ENCODE measurements at regions not wholly inside any gene's neighbourhood (a gene's known extent, or its start where the extent isn't known, plus 50 kb on each side); places are given as distances from the start of the nearest gene placed in this dataset.

- Mint-ChIP-seq H3K9me3 (no peaks in the 10 kb centered on the region), H3K36me3 (ENCODE audit: low read depth) (no peaks in the 10 kb centered on the region), H3K4me1 (ENCODE audit: low read depth) (no peaks in the 10 kb centered on the region), H3K4me3 (no peak overlapping the region), H3K27ac (no peak overlapping the region), H3K27me3 (peaks cover 10% of the 10 kb centered on the region)
- DNase-seq (no peak), ATAC-seq (no peak)
- intact Hi-C loops (cut with micrococcal nuclease), result no loop called here
- TF ChIP-seq, protein P1, sequence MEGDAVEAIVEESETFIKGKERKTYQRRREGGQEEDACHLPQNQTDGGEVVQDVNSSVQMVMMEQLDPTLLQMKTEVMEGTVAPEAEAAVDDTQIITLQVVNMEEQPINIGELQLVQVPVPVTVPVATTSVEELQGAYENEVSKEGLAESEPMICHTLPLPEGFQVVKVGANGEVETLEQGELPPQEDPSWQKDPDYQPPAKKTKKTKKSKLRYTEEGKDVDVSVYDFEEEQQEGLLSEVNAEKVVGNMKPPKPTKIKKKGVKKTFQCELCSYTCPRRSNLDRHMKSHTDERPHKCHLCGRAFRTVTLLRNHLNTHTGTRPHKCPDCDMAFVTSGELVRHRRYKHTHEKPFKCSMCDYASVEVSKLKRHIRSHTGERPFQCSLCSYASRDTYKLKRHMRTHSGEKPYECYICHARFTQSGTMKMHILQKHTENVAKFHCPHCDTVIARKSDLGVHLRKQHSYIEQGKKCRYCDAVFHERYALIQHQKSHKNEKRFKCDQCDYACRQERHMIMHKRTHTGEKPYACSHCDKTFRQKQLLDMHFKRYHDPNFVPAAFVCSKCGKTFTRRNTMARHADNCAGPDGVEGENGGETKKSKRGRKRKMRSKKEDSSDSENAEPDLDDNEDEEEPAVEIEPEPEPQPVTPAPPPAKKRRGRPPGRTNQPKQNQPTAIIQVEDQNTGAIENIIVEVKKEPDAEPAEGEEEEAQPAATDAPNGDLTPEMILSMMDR (IDR thresholded peaks at IDR 0.05), result no peak
- POLR2A ChIA-PET, result no interaction called here
- CTCF ChIA-PET, result no interaction called here
These were observed 82.9 kb upstream of the ALDH1B1 start for GRCh38 chr9:38309324-38310195.

DNA sequence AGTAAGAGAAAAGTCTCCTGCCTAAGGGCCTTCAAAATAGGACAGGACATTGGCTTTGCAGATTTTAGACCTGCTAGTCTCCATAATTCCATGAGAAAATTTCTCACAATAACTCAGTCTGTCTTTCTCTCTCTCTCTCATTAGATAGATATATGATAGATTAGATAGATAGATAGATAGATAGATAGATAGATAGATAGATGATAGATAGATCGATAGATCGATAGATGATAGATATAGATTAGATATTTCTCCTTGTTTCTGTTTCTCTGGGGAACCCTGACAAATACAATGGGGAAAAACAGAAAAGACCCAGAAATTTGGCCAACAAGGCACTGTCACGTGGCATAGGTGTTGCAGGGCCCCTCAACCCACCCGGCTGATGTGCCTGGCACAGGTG lies 84.4 kb upstream of the ALDH1B1 start:
- Mint-ChIP-seq H3K36me3 (ENCODE audit: low read depth) (no peaks in the 10 kb centered on the region), H3K4me3 (no peak overlapping the region), H3K27ac (no peak overlapping the region), H3K4me1 (ENCODE audit: low read depth) (no peaks in the 10 kb centered on the region), H3K9me3 (no peaks in the 10 kb centered on the region), H3K27me3 (peaks cover 7% of the 10 kb centered on the region)
- ATAC-seq, result no peak
- TF ChIP-seq, protein P1 (IDR thresholded peaks at IDR 0.05), result no peak
- intact Hi-C loops (cut with micrococcal nuclease), result no loop called here
- ChIA-PET CTCF (no interaction called here), POLR2A (no interaction called here)
- no peak for DNase-seq

GRCh38 chr9:38306899-38307298 lies 85.6 kb upstream of the ALDH1B1 start:
- no peak overlapping the region for H3K27ac Mint-ChIP-seq
- peaks cover 2% of the 10 kb centered on the region for H3K27me3 Mint-ChIP-seq
- no peak overlapping the region for H3K4me3 Mint-ChIP-seq
- intact Hi-C loops (cut with micrococcal nuclease), result no loop called here
- TF ChIP-seq, protein P1 (IDR thresholded peaks at IDR 0.05), result no peak
- DNase-seq (no peak), ATAC-seq (no peak)
- H3K9me3 Mint-ChIP-seq, result no peaks in the 10 kb centered on the region
- ChIA-PET CTCF (no interaction called here), POLR2A (interaction anchor here (0.6 kb wide), 1 partner anchor 11 kb away, joined by 3 read pairs; no protein-coding TSS in a partner anchor)
- no peaks in the 10 kb centered on the region for H3K4me1 Mint-ChIP-seq (ENCODE audit: low read depth)
- H3K36me3 Mint-ChIP-seq (ENCODE audit: low read depth), result no peaks in the 10 kb centered on the region

DNA sequence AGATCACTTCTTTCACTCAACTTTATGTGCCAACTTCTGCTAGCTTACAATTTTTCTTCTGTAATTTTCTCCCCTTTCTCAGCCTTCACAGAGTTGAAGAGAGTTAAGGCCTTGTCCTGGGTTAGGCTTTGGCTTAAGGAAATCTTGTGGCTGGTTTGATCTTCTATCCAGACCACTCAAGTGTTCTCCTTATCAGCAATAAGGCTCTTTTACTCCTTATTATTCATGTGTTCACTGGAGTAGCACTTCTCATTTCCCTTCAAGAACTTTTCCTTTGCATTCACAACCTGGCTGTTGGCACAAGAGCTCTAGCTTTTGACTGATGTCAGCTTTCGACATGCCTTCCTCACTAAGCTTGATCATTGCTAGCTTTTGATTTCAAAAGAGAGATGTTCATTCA lies 86.9 kb upstream of the ALDH1B1 start:
- Mint-ChIP-seq H3K27me3 (peaks cover under 1% of the 10 kb centered on the region), H3K27ac (no peak overlapping the region), H3K9me3 (no peaks in the 10 kb centered on the region), H3K4me3 (no peak overlapping the region), H3K4me1 (ENCODE audit: low read depth) (no peaks in the 10 kb centered on the region), H3K36me3 (ENCODE audit: low read depth) (no peaks in the 10 kb centered on the region)
- ATAC-seq, result no peak
- TF ChIP-seq, protein P1 (IDR thresholded peaks at IDR 0.05), result no peak
- ChIA-PET POLR2A (interaction anchor here (0.7 kb wide), 1 partner anchor 31 kb away, joined by 3 read pairs; no protein-coding TSS in a partner anchor), CTCF (interaction anchor here (0.9 kb wide), 1 partner anchor 217 kb away, joined by 3 read pairs; no protein-coding TSS in a partner anchor)
- intact Hi-C loops (cut with micrococcal nuclease), result no loop called here
- no peak for DNase-seq

DNA sequence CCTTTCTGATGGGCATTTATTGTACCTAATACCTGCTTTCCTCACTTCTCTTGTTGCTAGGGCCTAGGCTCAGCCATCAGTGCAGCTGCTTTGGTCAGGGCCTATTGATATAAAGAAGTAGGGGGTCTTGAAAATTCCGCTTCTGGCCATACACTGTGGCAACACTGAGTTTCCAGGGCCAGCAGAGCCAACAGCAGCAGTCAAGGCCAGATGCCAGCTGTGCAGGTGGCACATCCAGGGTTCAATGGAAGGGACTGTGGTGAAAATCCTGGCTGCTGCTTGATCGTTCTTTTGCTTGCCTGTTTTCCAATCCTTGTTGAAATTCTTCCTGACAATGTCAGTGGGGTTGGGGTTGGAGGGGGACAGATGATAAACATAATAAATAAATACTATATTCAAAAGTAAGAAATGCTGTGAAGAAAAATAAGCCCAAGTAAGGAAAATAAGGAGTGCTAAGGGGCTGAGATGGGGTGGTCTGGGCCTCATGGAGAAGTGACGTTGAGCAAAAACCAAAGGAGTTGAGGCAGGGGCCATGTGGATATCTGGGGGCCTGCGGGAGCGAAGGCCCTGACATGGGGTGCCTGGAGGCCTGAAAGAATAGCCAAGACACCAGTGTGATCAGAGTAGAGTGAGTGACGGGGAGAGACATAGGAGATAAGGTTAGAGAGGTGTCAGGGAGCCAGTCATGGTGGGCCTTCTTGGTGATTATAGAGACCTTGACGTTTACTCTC lies 91.0 kb upstream of the ALDH1B1 start:
- TF ChIP-seq, protein P1 (IDR thresholded peaks at IDR 0.05), result no peak
- H3K4me1 Mint-ChIP-seq (ENCODE audit: low read depth), result no peaks in the 10 kb centered on the region
- CTCF ChIA-PET, result no interaction called here
- no peak overlapping the region for H3K27ac Mint-ChIP-seq
- POLR2A ChIA-PET, result no interaction called here
- no peak for ATAC-seq
- no peak for DNase-seq
- no peak overlapping the region for H3K4me3 Mint-ChIP-seq
- H3K9me3 Mint-ChIP-seq, result no peaks in the 10 kb centered on the region
- intact Hi-C loops (cut with micrococcal nuclease), result no loop called here
- H3K36me3 Mint-ChIP-seq (ENCODE audit: low read depth), result no peaks in the 10 kb centered on the region
- no peaks in the 10 kb centered on the region for H3K27me3 Mint-ChIP-seq
